ENCODE measurements at regions not wholly inside any gene's neighbourhood (a gene's known extent, or its start where the extent isn't known, plus 50 kb on each side); places are given as distances from the start of the nearest gene placed in this dataset.

DNA sequence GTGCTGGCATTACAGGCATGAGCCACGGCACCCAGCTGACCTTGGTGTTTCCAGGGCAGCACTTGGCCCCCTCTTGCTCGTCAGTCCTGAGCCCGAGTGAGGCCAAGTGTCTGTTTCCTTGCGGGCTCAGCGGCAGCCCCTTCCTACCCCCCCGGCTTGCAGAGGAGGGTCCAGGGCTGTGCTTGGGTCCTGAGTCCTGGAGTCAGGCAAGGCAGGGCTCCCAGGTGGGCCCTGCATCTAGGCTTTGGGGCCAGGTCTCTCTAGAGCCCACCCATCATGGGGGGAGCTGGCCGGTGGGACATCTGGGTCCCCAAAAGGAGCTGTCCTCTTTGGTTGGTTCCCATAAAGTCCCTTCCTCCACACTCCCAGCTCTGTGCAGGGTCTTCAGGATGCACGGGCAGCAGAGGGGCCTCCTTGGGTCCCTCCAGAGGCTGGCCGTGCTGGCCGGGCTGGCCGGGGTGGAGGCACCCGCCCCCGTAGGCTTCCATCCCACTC is 63.7 kb upstream of the HPCAL1 start:
- Histone ChIP-seq H3K27me3 (ENCODE audit: control insufficient read depth in 4 of 4, insufficient read depth in 4 of 4, low read length in 3 of 4) (no peaks in the 10 kb centered on the region), H3K4me1 (ENCODE audit: control insufficient read depth in 4 of 4, insufficient read depth in 4 of 4, low read length in 3 of 4) (peaks cover 0 to 2% (median 0%) of the 10 kb centered on the region in 4 donors), H3K27ac (ENCODE audit: low read depth in 1 of 2, low read length in 2 of 2) (no peak overlapping the region), H3K9me3 (ENCODE audit: control insufficient read depth in 4 of 4, low read length in 3 of 4) (no peaks in the 10 kb centered on the region), H3K4me3 (ENCODE audit: low read depth in 1 of 3, low read length in 3 of 3) (no peak overlapping the region), H3K36me3 (ENCODE audit: control insufficient read depth in 4 of 4, insufficient read depth in 3 of 4, low read depth in 1 of 4, low read length in 3 of 4) (no peaks in the 10 kb centered on the region), H3K9ac (ENCODE audit: low read depth in 1 of 2, low read length in 2 of 2) (no peak overlapping the region)
- TF ChIP-seq FOXA2 (IDR thresholded peaks at IDR 0.05) (no peak), HNF4A (conservative IDR thresholded peaks at IDR 0.05) (no peak), RXRA (IDR thresholded peaks at IDR 0.05) (no peak), GABPA (IDR thresholded peaks at IDR 0.05 in 1 of 2, conservative IDR thresholded peaks at IDR 0.05 in 1 of 2) (no peak)
- TF ChIP-seq, protein P1, sequence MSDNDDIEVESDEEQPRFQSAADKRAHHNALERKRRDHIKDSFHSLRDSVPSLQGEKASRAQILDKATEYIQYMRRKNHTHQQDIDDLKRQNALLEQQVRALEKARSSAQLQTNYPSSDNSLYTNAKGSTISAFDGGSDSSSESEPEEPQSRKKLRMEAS (IDR thresholded peaks at IDR 0.05): no peak
- 90% methylated on average over 13 of the region's 13 CpGs for WGBS
- DNase-seq (ENCODE audit: low spot score): no peak

DNA sequence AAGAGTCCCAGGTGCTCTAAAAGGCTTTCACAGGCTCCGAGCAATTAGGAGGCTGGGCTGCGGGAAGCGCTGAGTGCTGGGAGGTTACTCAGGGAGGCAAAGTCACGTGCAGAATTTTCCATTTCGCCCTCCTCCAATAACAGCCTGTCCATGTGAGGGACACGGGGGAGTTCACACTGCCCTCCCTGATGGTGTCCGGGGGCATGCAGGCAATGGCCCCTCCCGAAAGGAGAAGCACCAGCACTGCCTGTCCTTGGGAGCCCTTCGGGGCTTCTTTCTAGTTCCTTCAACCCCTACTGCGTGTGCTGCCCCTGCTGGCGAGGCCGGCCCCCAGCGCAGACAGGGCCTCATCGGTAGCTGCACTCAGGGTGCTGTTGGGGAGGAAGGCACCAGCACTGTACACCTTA is 63.1 kb upstream of the HPCAL1 start:
- 84% methylated on average over 14 of the region's 14 CpGs for WGBS
- Histone ChIP-seq H3K4me1 (ENCODE audit: control insufficient read depth in 4 of 4, insufficient read depth in 4 of 4, low read length in 3 of 4) (peaks cover 0 to 2% (median 0%) of the 10 kb centered on the region in 4 donors), H3K27ac (ENCODE audit: low read depth in 1 of 2, low read length in 2 of 2) (no peak overlapping the region), H3K27me3 (ENCODE audit: control insufficient read depth in 4 of 4, insufficient read depth in 4 of 4, low read length in 3 of 4) (no peaks in the 10 kb centered on the region), H3K4me3 (ENCODE audit: low read depth in 1 of 3, low read length in 3 of 3) (no peak overlapping the region), H3K36me3 (ENCODE audit: control insufficient read depth in 4 of 4, insufficient read depth in 3 of 4, low read depth in 1 of 4, low read length in 3 of 4) (no peaks in the 10 kb centered on the region), H3K9me3 (ENCODE audit: control insufficient read depth in 4 of 4, low read length in 3 of 4) (no peaks in the 10 kb centered on the region), H3K9ac (ENCODE audit: low read depth in 1 of 2, low read length in 2 of 2) (no peak overlapping the region)
- DNase-seq (ENCODE audit: low spot score): no peak
- TF ChIP-seq RXRA (IDR thresholded peaks at IDR 0.05) (no peak), HNF4G (IDR thresholded peaks at IDR 0.05) (no peak), FOXA1 (IDR thresholded peaks at IDR 0.05) (no peak), JUND (IDR thresholded peaks at IDR 0.05) (no peak)
- TF ChIP-seq, protein P2, sequence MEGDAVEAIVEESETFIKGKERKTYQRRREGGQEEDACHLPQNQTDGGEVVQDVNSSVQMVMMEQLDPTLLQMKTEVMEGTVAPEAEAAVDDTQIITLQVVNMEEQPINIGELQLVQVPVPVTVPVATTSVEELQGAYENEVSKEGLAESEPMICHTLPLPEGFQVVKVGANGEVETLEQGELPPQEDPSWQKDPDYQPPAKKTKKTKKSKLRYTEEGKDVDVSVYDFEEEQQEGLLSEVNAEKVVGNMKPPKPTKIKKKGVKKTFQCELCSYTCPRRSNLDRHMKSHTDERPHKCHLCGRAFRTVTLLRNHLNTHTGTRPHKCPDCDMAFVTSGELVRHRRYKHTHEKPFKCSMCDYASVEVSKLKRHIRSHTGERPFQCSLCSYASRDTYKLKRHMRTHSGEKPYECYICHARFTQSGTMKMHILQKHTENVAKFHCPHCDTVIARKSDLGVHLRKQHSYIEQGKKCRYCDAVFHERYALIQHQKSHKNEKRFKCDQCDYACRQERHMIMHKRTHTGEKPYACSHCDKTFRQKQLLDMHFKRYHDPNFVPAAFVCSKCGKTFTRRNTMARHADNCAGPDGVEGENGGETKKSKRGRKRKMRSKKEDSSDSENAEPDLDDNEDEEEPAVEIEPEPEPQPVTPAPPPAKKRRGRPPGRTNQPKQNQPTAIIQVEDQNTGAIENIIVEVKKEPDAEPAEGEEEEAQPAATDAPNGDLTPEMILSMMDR (IDR thresholded peaks at IDR 0.05; ENCODE audit: low read depth, low read length, missing input control): no peak
- TF ChIP-seq, protein P3, sequence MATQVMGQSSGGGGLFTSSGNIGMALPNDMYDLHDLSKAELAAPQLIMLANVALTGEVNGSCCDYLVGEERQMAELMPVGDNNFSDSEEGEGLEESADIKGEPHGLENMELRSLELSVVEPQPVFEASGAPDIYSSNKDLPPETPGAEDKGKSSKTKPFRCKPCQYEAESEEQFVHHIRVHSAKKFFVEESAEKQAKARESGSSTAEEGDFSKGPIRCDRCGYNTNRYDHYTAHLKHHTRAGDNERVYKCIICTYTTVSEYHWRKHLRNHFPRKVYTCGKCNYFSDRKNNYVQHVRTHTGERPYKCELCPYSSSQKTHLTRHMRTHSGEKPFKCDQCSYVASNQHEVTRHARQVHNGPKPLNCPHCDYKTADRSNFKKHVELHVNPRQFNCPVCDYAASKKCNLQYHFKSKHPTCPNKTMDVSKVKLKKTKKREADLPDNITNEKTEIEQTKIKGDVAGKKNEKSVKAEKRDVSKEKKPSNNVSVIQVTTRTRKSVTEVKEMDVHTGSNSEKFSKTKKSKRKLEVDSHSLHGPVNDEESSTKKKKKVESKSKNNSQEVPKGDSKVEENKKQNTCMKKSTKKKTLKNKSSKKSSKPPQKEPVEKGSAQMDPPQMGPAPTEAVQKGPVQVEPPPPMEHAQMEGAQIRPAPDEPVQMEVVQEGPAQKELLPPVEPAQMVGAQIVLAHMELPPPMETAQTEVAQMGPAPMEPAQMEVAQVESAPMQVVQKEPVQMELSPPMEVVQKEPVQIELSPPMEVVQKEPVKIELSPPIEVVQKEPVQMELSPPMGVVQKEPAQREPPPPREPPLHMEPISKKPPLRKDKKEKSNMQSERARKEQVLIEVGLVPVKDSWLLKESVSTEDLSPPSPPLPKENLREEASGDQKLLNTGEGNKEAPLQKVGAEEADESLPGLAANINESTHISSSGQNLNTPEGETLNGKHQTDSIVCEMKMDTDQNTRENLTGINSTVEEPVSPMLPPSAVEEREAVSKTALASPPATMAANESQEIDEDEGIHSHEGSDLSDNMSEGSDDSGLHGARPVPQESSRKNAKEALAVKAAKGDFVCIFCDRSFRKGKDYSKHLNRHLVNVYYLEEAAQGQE (IDR thresholded peaks at IDR 0.05): no peak

DNA sequence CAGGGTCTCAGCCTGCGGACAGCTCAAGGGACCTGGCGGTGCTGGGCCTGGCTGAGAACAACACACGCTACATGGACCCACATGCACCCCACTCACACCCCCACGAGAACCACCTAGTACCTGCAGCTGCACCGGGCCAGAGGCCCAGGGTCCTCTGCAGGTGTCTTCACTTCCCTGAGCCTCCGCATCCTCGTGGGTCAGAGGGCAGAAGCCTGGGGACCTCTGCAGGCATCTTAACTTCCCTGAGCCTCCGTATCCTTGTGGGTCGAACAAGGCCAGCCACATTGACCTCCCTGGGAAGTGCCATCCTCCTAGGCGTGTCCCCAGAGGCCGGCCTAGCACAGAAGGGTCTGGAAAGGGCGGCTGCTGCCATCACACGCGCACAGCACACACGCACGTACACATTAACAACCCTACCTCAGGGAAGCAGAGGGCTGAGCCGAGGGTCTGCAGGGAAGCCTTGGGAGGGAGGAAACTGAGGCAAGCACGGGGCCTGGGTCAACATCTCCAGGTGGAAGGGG is 62.5 kb upstream of the HPCAL1 start:
- 92% methylated on average over 18 of the region's 18 CpGs for WGBS
- H3K9ac ChIP-seq (ENCODE audit: low read depth in 1 of 2, low read length in 2 of 2): no peak overlapping the region
- no peak overlapping the region for H3K4me3 ChIP-seq (ENCODE audit: low read depth in 1 of 3, low read length in 3 of 3)
- peaks cover 0 to 2% (median 0%) of the 10 kb centered on the region in 4 donors for H3K4me1 ChIP-seq (ENCODE audit: control insufficient read depth in 4 of 4, insufficient read depth in 4 of 4, low read length in 3 of 4)
- H3K9me3 ChIP-seq (ENCODE audit: control insufficient read depth in 4 of 4, low read length in 3 of 4): no peaks in the 10 kb centered on the region
- H3K27ac ChIP-seq (ENCODE audit: low read depth in 1 of 2, low read length in 2 of 2): no peak overlapping the region
- H3K27me3 ChIP-seq (ENCODE audit: control insufficient read depth in 4 of 4, insufficient read depth in 4 of 4, low read length in 3 of 4): no peaks in the 10 kb centered on the region
- no peak for DNase-seq (ENCODE audit: low spot score)
- no peaks in the 10 kb centered on the region for H3K36me3 ChIP-seq (ENCODE audit: control insufficient read depth in 4 of 4, insufficient read depth in 3 of 4, low read depth in 1 of 4, low read length in 3 of 4)
- TF ChIP-seq, protein P4, sequence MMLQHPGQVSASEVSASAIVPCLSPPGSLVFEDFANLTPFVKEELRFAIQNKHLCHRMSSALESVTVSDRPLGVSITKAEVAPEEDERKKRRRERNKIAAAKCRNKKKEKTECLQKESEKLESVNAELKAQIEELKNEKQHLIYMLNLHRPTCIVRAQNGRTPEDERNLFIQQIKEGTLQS (IDR thresholded peaks at IDR 0.05): no peak
- TF ChIP-seq HNF4G (IDR thresholded peaks at IDR 0.05) (no peak), JUND (IDR thresholded peaks at IDR 0.05) (no peak), HNF4A (conservative IDR thresholded peaks at IDR 0.05) (no peak), FOXA1 (IDR thresholded peaks at IDR 0.05) (no peak), TAF1 (conservative IDR thresholded peaks at IDR 0.05) (no peak), FOXA2 (IDR thresholded peaks at IDR 0.05) (no peak), SP1 (IDR thresholded peaks at IDR 0.05) (no peak), NR2F2 (IDR thresholded peaks at IDR 0.05) (no peak), RAD21 (IDR thresholded peaks at IDR 0.05) (no peak)
- TF ChIP-seq, protein P2 (IDR thresholded peaks at IDR 0.05; ENCODE audit: low read depth, low read length, missing input control): no peak
- TF ChIP-seq, protein P3 (IDR thresholded peaks at IDR 0.05): no peak

Measured in liver (tissue), 8 donors.